Fibroblast of lung (primary cell): ENCODE measurements at regions not wholly inside any gene's neighbourhood (a gene's known extent, or its start where the extent isn't known, plus 50 kb on each side); places are given as distances from the start of the nearest gene placed in this dataset.

Experiments used
- DNase-seq, 2 donors: peaks; one replicate each; pipeline versions ENCODE4 v3.0.0 to v3.0.0-alpha.2; 2010; ENCODE audit warnings: low read depth in 2 of 2
- H2AFZ ChIP-seq: 2 replicates; pipeline ENCODE4 v1.5.1; 2012; ENCODE audit warnings: low read length, control low read depth, inconsistent platforms
- H3K27ac ChIP-seq: 2 replicates; pipeline ENCODE4 v1.5.1; 2011; ENCODE audit warnings: low read length, control low read depth; ENCODE audit not compliant: insufficient read depth
- H3K27me3 ChIP-seq: 2 replicates; pipeline ENCODE4 v1.5.1; 2011; ENCODE audit warnings: mild to moderate bottlenecking, low read length; ENCODE audit not compliant: control insufficient read depth, insufficient read depth
- H3K36me3 ChIP-seq: 2 replicates; pipeline ENCODE4 v1.5.1; 2011; ENCODE audit warnings: low read length; ENCODE audit not compliant: control insufficient read depth, insufficient read depth
- H3K4me1 ChIP-seq: 2 replicates; pipeline ENCODE4 v1.5.1; 2011; ENCODE audit warnings: low read length; ENCODE audit not compliant: control insufficient read depth, insufficient read depth; ENCODE audit errors: extremely low read depth
- H3K4me2 ChIP-seq: 2 replicates; pipeline ENCODE4 v1.5.1; 2011; ENCODE audit warnings: low read length, control low read depth; ENCODE audit not compliant: insufficient read depth; ENCODE audit errors: extremely low read depth
- H3K4me3 ChIP-seq, 4 experiments: fragments of 200-600 bp in 1 of 4; sonication (generic) in 1 of 4; replicated peaks in 1 of 4; 2 replicates each; pipeline ENCODE4 v1.5.1; 2011 to 2016; ENCODE audit warnings: low read length in 4 of 4, low read depth in 3 of 4, mild to moderate bottlenecking in 3 of 4, control low read depth in 2 of 4, inconsistent platforms in 1 of 4, mixed read lengths in 1 of 4; ENCODE audit not compliant: insufficient read depth in 1 of 4; ENCODE audit errors: control extremely low read depth in 1 of 4
- H3K79me2 ChIP-seq: 2 replicates; pipeline ENCODE4 v1.5.1; 2012; ENCODE audit warnings: mild to moderate bottlenecking, low read length, inconsistent platforms; ENCODE audit not compliant: control insufficient read depth, insufficient read depth
- H3K9ac ChIP-seq: 2 replicates; pipeline ENCODE4 v1.5.1; 2011; ENCODE audit warnings: mild to moderate bottlenecking, low read length, control low read depth; ENCODE audit not compliant: insufficient read depth
- H3K9me3 ChIP-seq: 2 replicates; pipeline ENCODE4 v1.5.1; 2012; ENCODE audit warnings: low read depth, low read length; ENCODE audit not compliant: control insufficient read depth, insufficient read depth
- H4K20me1 ChIP-seq: 2 replicates; pipeline ENCODE4 v1.5.1; 2011; ENCODE audit warnings: low read length; ENCODE audit not compliant: control insufficient read depth, insufficient read depth; ENCODE audit errors: extremely low read depth
- EZH2 ChIP-seq: IDR thresholded peaks from 2 replicates; pipeline ENCODE4 v1.5.1; 2012; ENCODE audit warnings: low read length, control low read depth, mild to moderate bottlenecking; ENCODE audit errors: missing control alignments
- TF ChIP-seq, protein P1 (sequence below), 2 donors: IDR thresholded peaks in 1 of 2; conservative IDR thresholded peaks in 1 of 2; 1 replicate in 1 of 2; 2 replicates in 1 of 2; pipeline ENCODE4 v1.5.1; 2011 to 2012; ENCODE audit warnings: low read length in 2 of 2, control low read depth in 1 of 2, inconsistent platforms in 1 of 2, low read depth in 1 of 2, mild to moderate bottlenecking in 1 of 2

DNA sequence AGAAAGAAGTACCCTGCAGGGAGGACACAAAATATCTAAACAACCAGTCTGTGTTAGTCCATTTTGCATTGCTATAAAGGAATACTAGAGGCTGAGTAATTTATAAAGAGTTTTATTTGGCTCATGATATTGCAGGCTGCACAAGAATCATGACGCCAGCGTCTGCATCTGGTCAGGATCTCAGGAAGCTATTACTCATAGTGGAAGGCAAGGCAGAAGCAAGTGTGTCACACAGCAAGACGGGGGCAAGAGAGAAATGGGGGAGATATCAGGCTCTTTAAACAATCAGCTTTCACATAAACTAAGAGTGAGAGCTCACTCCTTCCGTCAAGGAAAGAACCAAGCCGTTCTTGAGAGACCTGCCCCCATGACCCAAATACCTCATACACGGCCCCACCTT lies 614.8 kb downstream of the ZIC1 start:
- Histone ChIP-seq H3K27me3 (no peaks in the 10 kb centered on the region), H2AFZ (no peak overlapping the region), H3K9me3 (no peaks in the 10 kb centered on the region), H3K9ac (no peak overlapping the region), H3K79me2 (no peaks in the 10 kb centered on the region), H4K20me1 (no peaks in the 10 kb centered on the region), H3K4me1 (no peaks in the 10 kb centered on the region), H3K36me3 (no peaks in the 10 kb centered on the region), H3K4me2 (no peak overlapping the region), H3K4me3 (no peak overlapping the region), H3K27ac (no peak overlapping the region)
- TF ChIP-seq, protein P1, sequence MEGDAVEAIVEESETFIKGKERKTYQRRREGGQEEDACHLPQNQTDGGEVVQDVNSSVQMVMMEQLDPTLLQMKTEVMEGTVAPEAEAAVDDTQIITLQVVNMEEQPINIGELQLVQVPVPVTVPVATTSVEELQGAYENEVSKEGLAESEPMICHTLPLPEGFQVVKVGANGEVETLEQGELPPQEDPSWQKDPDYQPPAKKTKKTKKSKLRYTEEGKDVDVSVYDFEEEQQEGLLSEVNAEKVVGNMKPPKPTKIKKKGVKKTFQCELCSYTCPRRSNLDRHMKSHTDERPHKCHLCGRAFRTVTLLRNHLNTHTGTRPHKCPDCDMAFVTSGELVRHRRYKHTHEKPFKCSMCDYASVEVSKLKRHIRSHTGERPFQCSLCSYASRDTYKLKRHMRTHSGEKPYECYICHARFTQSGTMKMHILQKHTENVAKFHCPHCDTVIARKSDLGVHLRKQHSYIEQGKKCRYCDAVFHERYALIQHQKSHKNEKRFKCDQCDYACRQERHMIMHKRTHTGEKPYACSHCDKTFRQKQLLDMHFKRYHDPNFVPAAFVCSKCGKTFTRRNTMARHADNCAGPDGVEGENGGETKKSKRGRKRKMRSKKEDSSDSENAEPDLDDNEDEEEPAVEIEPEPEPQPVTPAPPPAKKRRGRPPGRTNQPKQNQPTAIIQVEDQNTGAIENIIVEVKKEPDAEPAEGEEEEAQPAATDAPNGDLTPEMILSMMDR (conservative IDR thresholded peaks at IDR 0.05 in 1 of 2, IDR thresholded peaks at IDR 0.05 in 1 of 2; ENCODE audit: low read depth in 1 of 2, low read length in 2 of 2), result no peak
- TF ChIP-seq EZH2, result no peak
- peak; percentile 68 to 96 for DNase-seq

DNA sequence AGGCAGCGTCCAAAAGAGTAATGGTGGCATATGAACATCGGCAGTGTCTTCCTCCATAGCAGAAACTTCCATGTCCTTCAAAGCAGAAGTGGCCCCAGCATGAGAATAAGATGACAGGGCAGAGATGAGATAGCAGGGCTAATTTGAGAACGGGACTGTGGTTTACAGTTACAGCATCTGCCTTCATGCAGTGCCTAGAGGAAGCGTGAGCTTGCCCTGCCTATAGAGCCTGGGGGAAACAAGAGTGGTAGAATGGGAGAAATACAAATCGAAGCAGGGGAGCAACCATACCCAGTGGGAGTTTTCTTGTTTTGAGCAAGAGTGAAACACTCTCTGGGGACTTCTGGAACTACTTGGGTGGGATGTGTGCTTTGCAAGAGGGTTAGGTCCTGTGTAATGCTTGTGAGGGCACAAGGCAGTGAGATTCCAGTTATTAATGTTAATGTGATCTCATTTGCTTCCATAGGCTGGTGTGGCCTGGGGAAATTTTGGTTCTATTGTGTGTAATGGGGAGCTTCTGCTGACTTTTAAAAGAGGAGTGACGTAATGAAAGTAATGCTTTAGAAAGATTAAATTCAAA lies 616.9 kb downstream of the ZIC1 start:
- H3K9ac ChIP-seq, result no peak overlapping the region
- no peak overlapping the region for H3K4me3 ChIP-seq
- H3K4me1 ChIP-seq, result no peaks in the 10 kb centered on the region
- no peaks in the 10 kb centered on the region for H4K20me1 ChIP-seq
- no peaks in the 10 kb centered on the region for H3K36me3 ChIP-seq
- H3K79me2 ChIP-seq, result no peaks in the 10 kb centered on the region
- no peak for TF ChIP-seq EZH2
- TF ChIP-seq, protein P1 (conservative IDR thresholded peaks at IDR 0.05 in 1 of 2, IDR thresholded peaks at IDR 0.05 in 1 of 2; ENCODE audit: low read depth in 1 of 2, low read length in 2 of 2), result no peak
- no peak overlapping the region for H3K27ac ChIP-seq
- no peaks in the 10 kb centered on the region for H3K9me3 ChIP-seq
- no peak for DNase-seq
- H3K4me2 ChIP-seq, result no peak overlapping the region
- H3K27me3 ChIP-seq, result no peaks in the 10 kb centered on the region
- H2AFZ ChIP-seq, result no peak overlapping the region

DNA sequence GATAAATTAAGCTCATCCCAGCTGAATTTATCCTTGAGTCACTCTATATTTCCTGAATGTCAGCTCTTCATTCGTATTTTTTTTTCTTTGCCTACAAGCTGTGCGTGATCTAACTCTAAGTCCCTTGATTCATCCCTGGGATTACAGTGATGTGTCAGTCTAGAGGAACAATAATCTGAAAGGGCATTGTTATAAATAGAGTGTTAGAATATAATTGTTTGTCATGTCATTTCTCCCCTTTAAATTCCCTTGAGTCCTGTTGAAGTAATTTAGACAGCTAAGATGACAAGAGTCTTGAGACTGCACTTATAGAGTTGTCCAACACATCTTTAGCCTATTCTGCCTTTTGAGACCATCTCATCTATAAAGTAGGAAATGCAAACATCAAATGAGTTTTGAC lies 621.8 kb downstream of the ZIC1 start:
- no peak overlapping the region for H3K4me2 ChIP-seq
- no peak overlapping the region for H3K27ac ChIP-seq
- H3K9ac ChIP-seq, result no peak overlapping the region
- H3K27me3 ChIP-seq, result no peaks in the 10 kb centered on the region
- H3K4me3 ChIP-seq, result no peak overlapping the region
- TF ChIP-seq, protein P1 (conservative IDR thresholded peaks at IDR 0.05 in 1 of 2, IDR thresholded peaks at IDR 0.05 in 1 of 2; ENCODE audit: low read depth in 1 of 2, low read length in 2 of 2), result no peak
- TF ChIP-seq EZH2, result no peak
- H4K20me1 ChIP-seq, result no peaks in the 10 kb centered on the region
- no peaks in the 10 kb centered on the region for H3K9me3 ChIP-seq
- H3K79me2 ChIP-seq, result no peaks in the 10 kb centered on the region
- no peak for DNase-seq
- no peaks in the 10 kb centered on the region for H3K36me3 ChIP-seq
- no peaks in the 10 kb centered on the region for H3K4me1 ChIP-seq
- H2AFZ ChIP-seq, result no peak overlapping the region
